B cell (primary cell): ENCODE measurements at regions not wholly inside any gene's neighbourhood (a gene's known extent, or its start where the extent isn't known, plus 50 kb on each side); places are given as distances from the start of the nearest gene placed in this dataset.
"Not testable (repeated sequence)": the region's sequence is repeated elsewhere in the genome, so short reads cannot be mapped to it uniquely, and the experiment has no call there.

Source experiments
- ATAC-seq: fragments of 200-7000 bp; cut with Tn5 transposase; one replicate; pipeline ENCODE4 v1.10.0; 2021; ENCODE audit warnings: low read depth, mild to moderate bottlenecking, moderate number of reproducible peaks, moderate library complexity
- CTCF ChIA-PET: fragments of 350-600 bp; sonication (Branson Sonifier 250); formaldehyde crosslinking; loops from one replicate; lab custom pipeline; 2021; ENCODE audit warnings: antibody characterized with exemption, inconsistent platforms; lab: Charles Lee
- POLR2A ChIA-PET: fragments of 350-600 bp; sonication (Branson Sonifier 250); formaldehyde crosslinking; loops from one replicate; lab custom pipeline; 2021; ENCODE audit warnings: antibody characterized with exemption; lab: Charles Lee
- DNase-seq: peaks from one replicate; pipeline ENCODE4 v3.0.0; 2013
- H2AFZ ChIP-seq: 2 replicates; pipeline ENCODE4 v1.6.1; 2012; ENCODE audit warnings: mild to moderate bottlenecking, low read depth, low read length; ENCODE audit not compliant: insufficient read depth, poor library complexity, severe bottlenecking
- H3K27ac ChIP-seq, 2 donors: 1 replicate in 1 of 2; 2 replicates in 1 of 2; pipeline ENCODE4 v1.5.1; 2012 to 2013; ENCODE audit warnings: low read length in 2 of 2, mild to moderate bottlenecking in 2 of 2, moderate library complexity in 1 of 2
- H3K27me3 ChIP-seq, 4 experiments: fragments of 200-600 bp in 1 of 4; sonication (generic) in 1 of 4; replicated peaks in 1 of 4; 1 replicate in 2 of 4; 2 replicates in 2 of 4; pipeline versions ENCODE4 v1.6.1 to v1.7.0; 2013 to 2016; ENCODE audit warnings: low read length in 3 of 4, mild to moderate bottlenecking in 2 of 4, mixed read lengths in 1 of 4, moderate library complexity in 1 of 4; ENCODE audit not compliant: insufficient read depth in 4 of 4, control insufficient read depth in 3 of 4; ENCODE audit errors: control extremely low read depth in 1 of 4
- H3K36me3 ChIP-seq, 2 experiments: replicated peaks in 1 of 2; 1 replicate in 1 of 2; 2 replicates in 1 of 2; pipeline versions ENCODE4 v1.6.1 to v1.7.1; 2013; ENCODE audit warnings: low read length in 1 of 2; ENCODE audit not compliant: insufficient read depth in 2 of 2, control insufficient read depth in 1 of 2; ENCODE audit errors: control extremely low read depth in 1 of 2, extremely low read depth in 1 of 2
- H3K4me1 ChIP-seq, 2 donors: fragments of 200-600 bp in 1 of 2; sonication (generic) in 1 of 2; 1 replicate in 1 of 2; 2 replicates in 1 of 2; pipeline versions ENCODE4 v1.5.1 to v1.6.1; 2013 to 2017; ENCODE audit warnings: low read length in 2 of 2; ENCODE audit not compliant: control insufficient read depth in 2 of 2, insufficient read depth in 2 of 2
- H3K4me2 ChIP-seq: replicated peaks from 2 replicates; pipeline ENCODE3; 2012; ENCODE audit warnings: mild to moderate bottlenecking, low read depth, low read length; ENCODE audit not compliant: poor library complexity, severe bottlenecking
- H3K4me3 ChIP-seq, 5 experiments: fragments of 200-600 bp in 1 of 5; sonication (generic) in 1 of 5; 1 replicate in 3 of 5; 2 replicates in 2 of 5; pipeline versions ENCODE4 v1.5.1 to v1.7.0; 2011 to 2016; ENCODE audit warnings: low read length in 4 of 5, mild to moderate bottlenecking in 4 of 5, low read depth in 2 of 5, control low read depth in 1 of 5, moderate library complexity in 1 of 5; ENCODE audit not compliant: insufficient read depth in 1 of 5; ENCODE audit errors: control extremely low read depth in 1 of 5, extremely low read depth in 1 of 5
- H3K79me2 ChIP-seq: fragments of 200-600 bp; sonication (generic); one replicate; pipeline ENCODE4 v1.6.0; 2016; ENCODE audit warnings: low read length; ENCODE audit not compliant: control insufficient read depth, insufficient read depth
- H3K9ac ChIP-seq: fragments of 200-600 bp; sonication (generic); 2 replicates; pipeline ENCODE4 v1.6.1; 2017; ENCODE audit warnings: mild to moderate bottlenecking, low read length, moderate library complexity
- H3K9me3 ChIP-seq, 3 donors: one replicate each; pipeline versions ENCODE4 v1.6.1 to v1.7.1; 2013; ENCODE audit warnings: low read length in 2 of 3; ENCODE audit not compliant: control insufficient read depth in 2 of 3, insufficient read depth in 1 of 3; ENCODE audit errors: control extremely low read depth in 1 of 3
- H4K20me1 ChIP-seq: 2 replicates; pipeline ENCODE4 v1.6.0; 2012; ENCODE audit warnings: mild to moderate bottlenecking, low read length; ENCODE audit not compliant: insufficient read depth, control insufficient read depth, poor library complexity, severe bottlenecking
- H3K27ac Mint-ChIP-seq: one replicate; pipeline ENCODE4 v1.8.0; 2021; ENCODE audit warnings: mixed read lengths
- H3K27me3 Mint-ChIP-seq: one replicate; pipeline ENCODE4 v1.8.0; 2021; ENCODE audit warnings: mixed read lengths
- H3K4me1 Mint-ChIP-seq: one replicate; pipeline ENCODE4 v1.8.0; 2021; ENCODE audit warnings: mixed read lengths
- H3K4me3 Mint-ChIP-seq: one replicate; pipeline ENCODE4 v1.8.0; 2021; ENCODE audit warnings: mixed read lengths
- H3K9me3 Mint-ChIP-seq: one replicate; pipeline ENCODE4 v1.8.0; 2022; ENCODE audit warnings: mixed read lengths; ENCODE audit not compliant: insufficient read depth
- CTCF ChIP-seq: fragments of 200-600 bp; IDR thresholded peaks from one replicate; pipeline ENCODE4 v1.8.0; 2022; ENCODE audit warnings: antibody characterized with exemption, mild to moderate bottlenecking
- EZH2 ChIP-seq: IDR thresholded peaks from 2 replicates; pipeline ENCODE4 v1.6.1; 2012; ENCODE audit warnings: borderline replicate concordance, low read depth, mild to moderate bottlenecking, moderate library complexity, low read length; ENCODE audit not compliant: insufficient read depth, poor library complexity, severe bottlenecking
- WGBS: methylation state at CpG from one replicate; pipeline ENCODE4 v1.1.5; 2013; ENCODE audit warnings: missing lambda C conversion rate; ENCODE audit not compliant: insufficient coverage; 5-methylcytosine and 5-hydroxymethylcytosine counted together
- intact Hi-C: fragments of 100-400 bp; cut with micrococcal nuclease; formaldehyde crosslinking; loops from one replicate; pipeline ENCODE4 v1.10.0; 2022

GRCh38 chr14:61610900-61611299 is 84.4 kb upstream of the HIF1A start:
- H3K4me3 ChIP-seq: no peak overlapping the region
- DNase-seq (no peak), ATAC-seq (no peak)
- no peak overlapping the region for H3K4me3 Mint-ChIP-seq
- no peak overlapping the region for H3K9ac ChIP-seq
- 100% methylated on average over 1 of the region's 2 CpGs for WGBS
- no peak overlapping the region for H2AFZ ChIP-seq
- peaks cover 5 to 11% of the 10 kb centered on the region in 2 donors for H3K4me1 ChIP-seq
- H3K9me3 ChIP-seq: no peaks in the 10 kb centered on the region
- H3K4me2 ChIP-seq: no peak overlapping the region
- H3K27ac ChIP-seq: no peak overlapping the region
- ChIA-PET CTCF (no interaction called here), POLR2A (no interaction called here)
- peaks cover 9% of the 10 kb centered on the region for H3K4me1 Mint-ChIP-seq
- H3K36me3 ChIP-seq: no peaks in the 10 kb centered on the region
- no peaks in the 10 kb centered on the region for H4K20me1 ChIP-seq
- H3K79me2 ChIP-seq: no peaks in the 10 kb centered on the region
- TF ChIP-seq EZH2: no peak
- no peak for TF ChIP-seq CTCF
- H3K27ac Mint-ChIP-seq: no peak overlapping the region
- no peaks in the 10 kb centered on the region for H3K27me3 ChIP-seq
- no peaks in the 10 kb centered on the region for H3K27me3 Mint-ChIP-seq
- no peaks in the 10 kb centered on the region for H3K9me3 Mint-ChIP-seq
- intact Hi-C loops: no loop called here

GRCh38 chr14:61611880-61612630 is 83.3 kb upstream of the HIF1A start:
- ChIA-PET POLR2A (no interaction called here), CTCF (no interaction called here)
- intact Hi-C loops: no loop called here
- H3K36me3 ChIP-seq: no peaks in the 10 kb centered on the region
- 89% methylated on average over 1 of the region's 2 CpGs for WGBS
- no peak overlapping the region for H3K4me3 ChIP-seq
- H2AFZ ChIP-seq: no peak overlapping the region
- H3K9ac ChIP-seq: no peak overlapping the region
- ATAC-seq: no peak
- H3K27me3 Mint-ChIP-seq: no peaks in the 10 kb centered on the region
- H3K4me2 ChIP-seq: no peak overlapping the region
- H4K20me1 ChIP-seq: no peaks in the 10 kb centered on the region
- no peaks in the 10 kb centered on the region for H3K9me3 ChIP-seq
- no peaks in the 10 kb centered on the region for H3K9me3 Mint-ChIP-seq
- DNase-seq: no peak
- no peak for TF ChIP-seq CTCF
- TF ChIP-seq EZH2: no peak
- peaks cover 5 to 9% of the 10 kb centered on the region in 2 donors for H3K4me1 ChIP-seq
- no peaks in the 10 kb centered on the region for H3K79me2 ChIP-seq
- H3K4me1 Mint-ChIP-seq: peaks cover 9% of the 10 kb centered on the region
- H3K4me3 Mint-ChIP-seq: no peak overlapping the region
- no peak overlapping the region for H3K27ac Mint-ChIP-seq
- no peaks in the 10 kb centered on the region for H3K27me3 ChIP-seq
- no peak overlapping the region for H3K27ac ChIP-seq

GRCh38 chr14:61613006-61613405 is 82.3 kb upstream of the HIF1A start:
- DNase-seq, H4K20me1 ChIP-seq, H3K4me1 ChIP-seq, H3K9ac ChIP-seq, H3K27me3 ChIP-seq, H3K36me3 ChIP-seq, H3K4me2 ChIP-seq, CTCF ChIA-PET, H3K79me2 ChIP-seq, ATAC-seq, H3K27ac Mint-ChIP-seq, H3K4me3 Mint-ChIP-seq, H3K9me3 Mint-ChIP-seq, H3K27ac ChIP-seq, H3K9me3 ChIP-seq, H3K4me1 Mint-ChIP-seq, H3K27me3 Mint-ChIP-seq, POLR2A ChIA-PET, intact Hi-C loops, H3K4me3 ChIP-seq, H2AFZ ChIP-seq: not testable (repeated sequence)
- WGBS: 100% methylated on average over 4 of the region's 4 CpGs
